NCI-H2107 treated with DMSO at 0.1 percent for 48 hours (cell line): ENCODE measurements at regions not wholly inside any gene's neighbourhood (a gene's known extent, or its start where the extent isn't known, plus 50 kb on each side); places are given as distances from the start of the nearest gene placed in this dataset.
"Not testable (repeated sequence)": the region's sequence is repeated elsewhere in the genome, so short reads cannot be mapped to it uniquely, and the experiment has no call there.

Source experiments
- DNase-seq: peaks from one replicate; lab custom pipeline; 2025; ENCODE audit not compliant: unreplicated experiment; lab: John Stamatoyannopoulos, UW

- DNase-seq = no peak
These were observed 131.3 kb downstream of the LPIN1 start for GRCh38 chr2:11877764-11878163.

- DNase-seq = not testable (repeated sequence)
These were observed 138.8 kb downstream of the LPIN1 start for GRCh38 chr2:11885253-11885652.

GRCh38 chr2:11886899-11887298 is 140.5 kb downstream of the LPIN1 start:
- not testable (repeated sequence) for DNase-seq

- DNase-seq = no peak
These were observed 142.8 kb downstream of the LPIN1 start for GRCh38 chr2:11889101-11889850.

- DNase-seq = no peak
These were observed 143.4 kb downstream of the LPIN1 start for GRCh38 chr2:11889854-11890253.

GRCh38 chr2:11891028-11891427 is 144.6 kb downstream of the LPIN1 start:
- DNase-seq = no peak

GRCh38 chr2:11891671-11892440 is 145.4 kb downstream of the LPIN1 start:
- DNase-seq = no peak

- DNase-seq = no peak
These were observed 150.0 kb downstream of the LPIN1 start for GRCh38 chr2:11896386-11896785.

- DNase-seq = no peak
These were observed 152.1 kb downstream of the LPIN1 start for GRCh38 chr2:11898576-11898975.

- DNase-seq = no peak
These were observed 152.9 kb downstream of the LPIN1 start for GRCh38 chr2:11899264-11899818.

GRCh38 chr2:11900891-11901290 is 154.5 kb downstream of the LPIN1 start:
- DNase-seq = not testable (repeated sequence)

GRCh38 chr2:11901351-11902069 is 155.1 kb downstream of the LPIN1 start:
- no peak for DNase-seq

- DNase-seq = no peak
These were observed 156.7 kb downstream of the LPIN1 start for GRCh38 chr2:11903085-11903606.

- no peak for DNase-seq
These were observed 157.6 kb downstream of the LPIN1 start for GRCh38 chr2:11904029-11904428.

GRCh38 chr2:11904941-11905340 is 158.5 kb downstream of the LPIN1 start:
- no peak for DNase-seq

- DNase-seq = no peak
These were observed 160.8 kb downstream of the LPIN1 start for GRCh38 chr2:11907190-11907589.

GRCh38 chr2:11910971-11911370 is 164.5 kb downstream of the LPIN1 start:
- no peak for DNase-seq

GRCh38 chr2:11912980-11913379 is 166.5 kb downstream of the LPIN1 start:
- no peak for DNase-seq

GRCh38 chr2:11914455-11914854 is 168.0 kb downstream of the LPIN1 start:
- DNase-seq = no peak

GRCh38 chr2:11915650-11916049 is 169.2 kb downstream of the LPIN1 start:
- no peak for DNase-seq

GRCh38 chr2:11919953-11920352 is 173.5 kb downstream of the LPIN1 start:
- no peak for DNase-seq
